HG03439 (cell line): ENCODE measurements at regions not wholly inside any gene's neighbourhood (a gene's known extent, or its start where the extent isn't known, plus 50 kb on each side); places are given as distances from the start of the nearest gene placed in this dataset.

Source experiments
- ATAC-seq: cut with Tn5 transposase; IDR thresholded peaks from one replicate; pipeline ENCODE4 v1.9.1; 2021; ENCODE audit warnings: mild to moderate bottlenecking, moderate library complexity; ENCODE audit not compliant: unreplicated experiment

- no peak for ATAC-seq
These were observed 145.7 kb upstream of the QRFPR start for GRCh38 chr4:121526509-121526908.

GRCh38 chr4:121519236-121519838, 138.5 kb upstream of the QRFPR start:
- no peak for ATAC-seq

- no peak for ATAC-seq
These were observed 136.4 kb upstream of the QRFPR start for GRCh38 chr4:121517241-121517640.

GRCh38 chr4:121514443-121514842, 133.6 kb upstream of the QRFPR start:
- no peak for ATAC-seq

GRCh38 chr4:121510341-121510874, 129.6 kb upstream of the QRFPR start:
- ATAC-seq, result no peak

GRCh38 chr4:121485190-121485804, 104.5 kb upstream of the QRFPR start:
- ATAC-seq, result no peak

- ATAC-seq, result peak; percentile 91
These were observed 103.8 kb upstream of the QRFPR start for GRCh38 chr4:121484633-121485032.

GRCh38 chr4:121479808-121480207, 99.0 kb upstream of the QRFPR start:
- ATAC-seq, result no peak

GRCh38 chr4:121477480-121477879, 96.7 kb upstream of the QRFPR start:
- no peak for ATAC-seq

- no peak for ATAC-seq
These were observed 96.3 kb upstream of the QRFPR start for GRCh38 chr4:121477079-121477478.

- no peak for ATAC-seq
These were observed 92.3 kb upstream of the QRFPR start for GRCh38 chr4:121472937-121473721.

GRCh38 chr4:121464854-121465253, 84.0 kb upstream of the QRFPR start:
- ATAC-seq, result no peak

- ATAC-seq, result peak; percentile 90
These were observed 81.9 kb upstream of the QRFPR start for GRCh38 chr4:121462660-121463261.

- ATAC-seq, result no peak
These were observed 78.2 kb upstream of the QRFPR start for GRCh38 chr4:121459026-121459425.

GRCh38 chr4:121457278-121457875, 76.6 kb upstream of the QRFPR start:
- no peak for ATAC-seq

GRCh38 chr4:121455285-121455684, 74.5 kb upstream of the QRFPR start:
- ATAC-seq, result no peak

- ATAC-seq, result no peak
These were observed 73.6 kb upstream of the QRFPR start for GRCh38 chr4:121454251-121454979.

GRCh38 chr4:121451310-121451709, 70.5 kb upstream of the QRFPR start:
- no peak for ATAC-seq

- ATAC-seq, result no peak
These were observed 68.6 kb upstream of the QRFPR start for GRCh38 chr4:121449416-121449815.

- no peak for ATAC-seq
These were observed 67.4 kb upstream of the QRFPR start for GRCh38 chr4:121448231-121448630.
